Aorta (tissue), 5 donors: ENCODE measurements at regions not wholly inside any gene's neighbourhood (a gene's known extent, or its start where the extent isn't known, plus 50 kb on each side); places are given as distances from the start of the nearest gene placed in this dataset.

Experiments
- ATAC-seq: fragments of 200-7000 bp; cut with Tn5 transposase; one replicate; pipeline ENCODE4 v1.9.1; 2022; ENCODE audit warnings: moderate library complexity; ENCODE audit not compliant: low FRiP score
- DNase-seq, 2 donors: peaks; one replicate each; pipeline ENCODE4 v3.0.0-alpha.2; 2020
- H3K27ac ChIP-seq, 2 donors: one replicate each; pipeline ENCODE4 v1.5.1; 2013; ENCODE audit warnings: low read length in 2 of 2, mild to moderate bottlenecking in 2 of 2, moderate library complexity in 2 of 2, control low read depth in 1 of 2, inconsistent platforms in 1 of 2, low read depth in 1 of 2
- H3K27me3 ChIP-seq, 2 donors: one replicate each; pipeline ENCODE4 v1.6.1; 2013; ENCODE audit warnings: control low read depth in 1 of 2, low read length in 1 of 2, mild to moderate bottlenecking in 1 of 2, moderate library complexity in 1 of 2; ENCODE audit not compliant: insufficient read depth in 2 of 2, control insufficient read depth in 1 of 2
- H3K36me3 ChIP-seq, 2 donors: one replicate each; pipeline ENCODE4 v1.6.1; 2013; ENCODE audit warnings: control low read depth in 1 of 2, low read length in 1 of 2, mild to moderate bottlenecking in 1 of 2; ENCODE audit not compliant: insufficient read depth in 2 of 2, control insufficient read depth in 1 of 2
- H3K4me1 ChIP-seq, 2 donors: one replicate each; pipeline ENCODE4 v1.6.1; 2013; ENCODE audit warnings: low read length in 2 of 2, control low read depth in 1 of 2, mild to moderate bottlenecking in 1 of 2, moderate library complexity in 1 of 2; ENCODE audit not compliant: insufficient read depth in 2 of 2, control insufficient read depth in 1 of 2
- H3K4me3 ChIP-seq, 2 donors: one replicate each; pipeline ENCODE4 v1.5.1; 2013; ENCODE audit warnings: low read length in 2 of 2, control low read depth in 1 of 2, mild to moderate bottlenecking in 1 of 2
- H3K9me3 ChIP-seq: one replicate; pipeline ENCODE4 v1.6.1; 2013; ENCODE audit warnings: mild to moderate bottlenecking, low read length; ENCODE audit not compliant: control insufficient read depth
- WGBS, 2 donors: extraction: QIAGEN DNeasy Blood & Tissue Kit; methylation state at CpG; one replicate each; pipeline ENCODE4 v1.1.7; 2013; 5-methylcytosine and 5-hydroxymethylcytosine counted together
- intact Hi-C, 2 donors: fragments of 100-400 bp; cut with DNase I; formaldehyde crosslinking; loops; one replicate each; pipeline versions ENCODE4 v1.14.2 to v1.15.0; 2022
- donor health status: healthy with polysubstance abuse.
- donor health status: Bipolar disorder and iron deficiency.
- donor health status: DM: no; HTN: no; CAD: no.
- donor health status: DM: no; HTN: no; CAD: no.
- donor health status: DM: yes; HTN: yes; CAD: no.

- H3K27me3 ChIP-seq = no peaks in the 10 kb centered on the region
- no peaks in the 10 kb centered on the region for H3K4me1 ChIP-seq
- H3K36me3 ChIP-seq = no peaks in the 10 kb centered on the region
- intact Hi-C loops = no loop called here
- no peak overlapping the region for H3K4me3 ChIP-seq
- no peak for ATAC-seq
- H3K27ac ChIP-seq = no peak overlapping the region
- H3K9me3 ChIP-seq = no peaks in the 10 kb centered on the region
- DNase-seq = no peak
Measured at GRCh38 chr3:17810759-17811158, 68.3 kb upstream of the TBC1D5 start.

- Histone ChIP-seq H3K4me3 (no peak overlapping the region), H3K27ac (no peak overlapping the region), H3K27me3 (no peaks in the 10 kb centered on the region), H3K4me1 (no peaks in the 10 kb centered on the region), H3K9me3 (no peaks in the 10 kb centered on the region), H3K36me3 (no peaks in the 10 kb centered on the region)
- intact Hi-C loops = no loop called here
- DNase-seq (no peak), ATAC-seq (no peak)
Measured at GRCh38 chr3:17808994-17809393, 66.6 kb upstream of the TBC1D5 start.

- Histone ChIP-seq H3K4me1 (no peaks in the 10 kb centered on the region), H3K4me3 (no peak overlapping the region), H3K27ac (no peak overlapping the region), H3K36me3 (no peaks in the 10 kb centered on the region), H3K9me3 (no peaks in the 10 kb centered on the region), H3K27me3 (no peaks in the 10 kb centered on the region)
- DNase-seq = no peak
- 54 to 59% methylated on average over 1 of the region's 1 CpG for WGBS, 2 donors
- intact Hi-C loops = no loop called here
- no peak for ATAC-seq
Measured at GRCh38 chr3:17806876-17807275, 64.4 kb upstream of the TBC1D5 start.

- WGBS, 2 donors = 94 to 96% methylated on average over 5 of the region's 5 CpGs
- Histone ChIP-seq H3K4me3 (no peak overlapping the region), H3K9me3 (no peaks in the 10 kb centered on the region), H3K4me1 (no peaks in the 10 kb centered on the region), H3K27me3 (no peaks in the 10 kb centered on the region), H3K36me3 (no peaks in the 10 kb centered on the region), H3K27ac (no peak overlapping the region)
- intact Hi-C loops = no loop called here
- no peak for DNase-seq
- no peak for ATAC-seq
Measured at GRCh38 chr3:17806201-17806600, 63.8 kb upstream of the TBC1D5 start.

GRCh38 chr3:17805461-17805940, 63.1 kb upstream of the TBC1D5 start:
- Histone ChIP-seq H3K27ac (no peak overlapping the region), H3K27me3 (no peaks in the 10 kb centered on the region), H3K4me1 (no peaks in the 10 kb centered on the region), H3K4me3 (no peak overlapping the region), H3K36me3 (no peaks in the 10 kb centered on the region), H3K9me3 (no peaks in the 10 kb centered on the region)
- DNase-seq (no peak), ATAC-seq (no peak)
- 91% methylated on average over 1 of the region's 1 CpG for WGBS, 2 donors
- intact Hi-C loops = no loop called here

GRCh38 chr3:17802950-17803349, 60.5 kb upstream of the TBC1D5 start:
- Histone ChIP-seq H3K9me3 (no peaks in the 10 kb centered on the region), H3K27ac (no peak overlapping the region), H3K4me1 (no peaks in the 10 kb centered on the region), H3K36me3 (no peaks in the 10 kb centered on the region), H3K27me3 (no peaks in the 10 kb centered on the region), H3K4me3 (no peak overlapping the region)
- ATAC-seq (no peak), DNase-seq (no peak)
- 61 to 62% methylated on average over 3 of the region's 3 CpGs for WGBS, 2 donors
- intact Hi-C loops = no loop called here

- Histone ChIP-seq H3K36me3 (no peaks in the 10 kb centered on the region), H3K4me3 (no peak overlapping the region), H3K9me3 (no peaks in the 10 kb centered on the region), H3K4me1 (no peaks in the 10 kb centered on the region), H3K27me3 (no peaks in the 10 kb centered on the region), H3K27ac (no peak overlapping the region)
- intact Hi-C loops = no loop called here
- 28 to 42% methylated on average over 1 of the region's 1 CpG for WGBS, 2 donors
- ATAC-seq (no peak), DNase-seq (no peak)
Measured at GRCh38 chr3:17801131-17801530, 58.7 kb upstream of the TBC1D5 start.

GRCh38 chr3:17800232-17800631, 57.8 kb upstream of the TBC1D5 start:
- Histone ChIP-seq H3K36me3 (no peaks in the 10 kb centered on the region), H3K4me1 (no peaks in the 10 kb centered on the region), H3K4me3 (no peak overlapping the region), H3K9me3 (no peaks in the 10 kb centered on the region), H3K27ac (no peak overlapping the region), H3K27me3 (no peaks in the 10 kb centered on the region)
- 92 to 97% methylated on average over 2 of the region's 2 CpGs for WGBS, 2 donors
- no peak for DNase-seq
- no peak for ATAC-seq
- intact Hi-C loops = no loop called here

GRCh38 chr3:17799312-17799711, 56.9 kb upstream of the TBC1D5 start:
- H3K4me3 ChIP-seq = no peak overlapping the region
- intact Hi-C loops = no loop called here
- H3K9me3 ChIP-seq = no peaks in the 10 kb centered on the region
- H3K36me3 ChIP-seq = no peaks in the 10 kb centered on the region
- no peaks in the 10 kb centered on the region for H3K4me1 ChIP-seq
- H3K27ac ChIP-seq = no peak overlapping the region
- DNase-seq (no peak), ATAC-seq (no peak)
- 91 to 92% methylated on average over 5 of the region's 5 CpGs for WGBS, 2 donors
- H3K27me3 ChIP-seq = no peaks in the 10 kb centered on the region
